GM12878 (cell line): ENCODE measurements at regions not wholly inside any gene's neighbourhood (a gene's known extent, or its start where the extent isn't known, plus 50 kb on each side); places are given as distances from the start of the nearest gene placed in this dataset.

Experiments used
- BACH1 ChIP-seq: fragments of 450-650 bp; IDR thresholded peaks from 2 replicates; pipeline ENCODE4 v1.6.1; 2017; ENCODE audit warnings: mild to moderate bottlenecking, borderline replicate concordance
- CREM ChIP-seq: IDR thresholded peaks from 2 replicates; pipeline ENCODE4 v1.6.1; 2014; ENCODE audit warnings: antibody characterized with exemption, low read depth
- E2F4 ChIP-seq: IDR thresholded peaks from 2 replicates; pipeline ENCODE4 v1.6.1; 2012; ENCODE audit warnings: low read depth, low read length, improper control_type of control experiment
- ESRRA ChIP-seq: IDR thresholded peaks from 2 replicates; pipeline ENCODE4 v1.6.1; 2012; ENCODE audit warnings: mild to moderate bottlenecking, low read length, improper control_type of control experiment
- EZH2 ChIP-seq: IDR thresholded peaks from 2 replicates; pipeline ENCODE4 v1.6.1; 2012; ENCODE audit warnings: low read depth, mild to moderate bottlenecking, control low read depth, inconsistent platforms, low read length, borderline replicate concordance; ENCODE audit not compliant: control insufficient read depth
- POLR2A ChIP-seq: IDR thresholded peaks from 2 replicates; pipeline ENCODE4 v1.6.1; 2011; ENCODE audit warnings: low read depth, mild to moderate bottlenecking, low read length
- SIN3A ChIP-seq: IDR thresholded peaks from 2 replicates; pipeline ENCODE4 v1.6.1; 2012; ENCODE audit warnings: low read depth, low read length, improper control_type of control experiment
- ZNF274 ChIP-seq: IDR thresholded peaks from one replicate; pipeline ENCODE4 v1.8.0; 2011; ENCODE audit not compliant: insufficient read length, insufficient read depth

GRCh38 chr5:89028595-89029285, 145.8 kb upstream of the MEF2C start:
- TF ChIP-seq SIN3A (no peak), ESRRA (no peak), EZH2 (no peak), BACH1 (no peak), CREM (no peak), E2F4 (no peak), POLR2A (no peak), ZNF274 (no peak)
